Vagina (tissue), 2 donors: ENCODE measurements at regions not wholly inside any gene's neighbourhood (a gene's known extent, or its start where the extent isn't known, plus 50 kb on each side); places are given as distances from the start of the nearest gene placed in this dataset.

Source experiments
- POLR2A ChIP-seq, 2 donors: fragments of 450-650 bp; IDR thresholded peaks; one replicate each; pipeline ENCODE4 v1.6.1; 2017; ENCODE audit warnings: antibody characterized with exemption in 2 of 2, mild to moderate bottlenecking in 2 of 2, moderate library complexity in 2 of 2
- POLR2AphosphoS5 ChIP-seq, 2 donors: sonication (generic); formaldehyde crosslinking; IDR thresholded peaks; one replicate each; pipeline ENCODE4 v1.9.0; 2017; ENCODE audit warnings: antibody characterized with exemption in 2 of 2, mild to moderate bottlenecking in 2 of 2, low read depth in 1 of 2; ENCODE audit not compliant: insufficient read depth in 1 of 2
- TF ChIP-seq, protein P1 (sequence below), 3 experiments: fragments of 450-650 bp in 2 of 3; fragments of 200-600 bp in 1 of 3; sonication (generic) in 1 of 3; IDR thresholded peaks; one replicate each; pipeline ENCODE4 v1.5.1; 2017 to 2019; ENCODE audit warnings: antibody characterized with exemption in 3 of 3, mild to moderate bottlenecking in 2 of 3, moderate library complexity in 2 of 3

DNA sequence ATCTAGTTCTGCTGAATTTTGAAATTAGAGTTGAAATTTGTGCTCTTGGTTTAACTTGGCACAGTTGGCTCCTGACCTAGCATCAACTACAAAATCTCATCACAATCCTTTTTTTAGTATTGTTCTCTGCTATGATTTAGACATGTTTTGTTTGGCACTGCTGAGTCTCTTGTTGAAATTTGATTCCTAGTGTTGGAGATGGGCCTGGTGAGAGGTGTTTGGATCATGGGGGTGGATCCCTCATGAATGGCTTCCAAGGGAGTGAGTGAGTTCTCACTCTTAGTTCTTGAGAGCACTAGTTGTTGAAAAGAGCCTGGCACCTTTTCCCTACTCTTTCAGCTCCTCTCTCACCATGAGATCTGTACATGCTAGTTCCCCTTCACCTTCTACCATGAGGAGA lies 605.6 kb upstream of the SLC39A10 start:
- TF ChIP-seq, protein P1, sequence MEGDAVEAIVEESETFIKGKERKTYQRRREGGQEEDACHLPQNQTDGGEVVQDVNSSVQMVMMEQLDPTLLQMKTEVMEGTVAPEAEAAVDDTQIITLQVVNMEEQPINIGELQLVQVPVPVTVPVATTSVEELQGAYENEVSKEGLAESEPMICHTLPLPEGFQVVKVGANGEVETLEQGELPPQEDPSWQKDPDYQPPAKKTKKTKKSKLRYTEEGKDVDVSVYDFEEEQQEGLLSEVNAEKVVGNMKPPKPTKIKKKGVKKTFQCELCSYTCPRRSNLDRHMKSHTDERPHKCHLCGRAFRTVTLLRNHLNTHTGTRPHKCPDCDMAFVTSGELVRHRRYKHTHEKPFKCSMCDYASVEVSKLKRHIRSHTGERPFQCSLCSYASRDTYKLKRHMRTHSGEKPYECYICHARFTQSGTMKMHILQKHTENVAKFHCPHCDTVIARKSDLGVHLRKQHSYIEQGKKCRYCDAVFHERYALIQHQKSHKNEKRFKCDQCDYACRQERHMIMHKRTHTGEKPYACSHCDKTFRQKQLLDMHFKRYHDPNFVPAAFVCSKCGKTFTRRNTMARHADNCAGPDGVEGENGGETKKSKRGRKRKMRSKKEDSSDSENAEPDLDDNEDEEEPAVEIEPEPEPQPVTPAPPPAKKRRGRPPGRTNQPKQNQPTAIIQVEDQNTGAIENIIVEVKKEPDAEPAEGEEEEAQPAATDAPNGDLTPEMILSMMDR (IDR thresholded peaks at IDR 0.05): no peak
- TF ChIP-seq POLR2A (IDR thresholded peaks at IDR 0.05) (no peak), POLR2AphosphoS5 (IDR thresholded peaks at IDR 0.05; ENCODE audit: insufficient read depth in 1 of 2, low read depth in 1 of 2) (no peak)
